ENCODE measurements at regions not wholly inside any gene's neighbourhood (a gene's known extent, or its start where the extent isn't known, plus 50 kb on each side); places are given as distances from the start of the nearest gene placed in this dataset.

DNA sequence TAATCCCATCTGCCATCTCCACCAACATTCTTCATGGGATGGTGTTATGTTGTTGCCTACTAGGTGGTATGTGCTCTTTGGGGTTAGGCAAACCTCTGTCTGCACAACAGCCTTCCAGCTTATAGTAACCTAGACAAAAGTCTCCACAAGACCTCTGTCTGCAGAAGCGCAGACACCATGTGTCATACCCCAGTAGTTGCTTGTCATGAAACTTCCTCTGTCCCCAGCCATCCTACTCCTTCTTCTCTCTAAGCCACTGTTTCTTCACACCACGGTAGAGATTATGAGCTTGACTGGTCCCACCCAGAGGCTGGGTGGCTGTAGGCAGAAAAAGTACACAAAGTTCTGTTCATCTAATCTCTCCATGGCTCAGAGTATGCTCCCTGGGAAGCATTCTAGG, 100.3 kb downstream of the MAF start:
- no peaks in the 10 kb centered on the region for H4K20me1 ChIP-seq (ENCODE audit: insufficient read depth, low read length)
- no peak overlapping the region for H4K5ac ChIP-seq (ENCODE audit: low read depth, low read length)
- TF ChIP-seq, protein P1, sequence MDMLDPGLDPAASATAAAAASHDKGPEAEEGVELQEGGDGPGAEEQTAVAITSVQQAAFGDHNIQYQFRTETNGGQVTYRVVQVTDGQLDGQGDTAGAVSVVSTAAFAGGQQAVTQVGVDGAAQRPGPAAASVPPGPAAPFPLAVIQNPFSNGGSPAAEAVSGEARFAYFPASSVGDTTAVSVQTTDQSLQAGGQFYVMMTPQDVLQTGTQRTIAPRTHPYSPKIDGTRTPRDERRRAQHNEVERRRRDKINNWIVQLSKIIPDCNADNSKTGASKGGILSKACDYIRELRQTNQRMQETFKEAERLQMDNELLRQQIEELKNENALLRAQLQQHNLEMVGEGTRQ (IDR thresholded peaks at IDR 0.05; ENCODE audit: low read depth, low read length): no peak
- TF ChIP-seq, protein P2, sequence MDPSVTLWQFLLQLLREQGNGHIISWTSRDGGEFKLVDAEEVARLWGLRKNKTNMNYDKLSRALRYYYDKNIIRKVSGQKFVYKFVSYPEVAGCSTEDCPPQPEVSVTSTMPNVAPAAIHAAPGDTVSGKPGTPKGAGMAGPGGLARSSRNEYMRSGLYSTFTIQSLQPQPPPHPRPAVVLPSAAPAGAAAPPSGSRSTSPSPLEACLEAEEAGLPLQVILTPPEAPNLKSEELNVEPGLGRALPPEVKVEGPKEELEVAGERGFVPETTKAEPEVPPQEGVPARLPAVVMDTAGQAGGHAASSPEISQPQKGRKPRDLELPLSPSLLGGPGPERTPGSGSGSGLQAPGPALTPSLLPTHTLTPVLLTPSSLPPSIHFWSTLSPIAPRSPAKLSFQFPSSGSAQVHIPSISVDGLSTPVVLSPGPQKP (IDR thresholded peaks at IDR 0.05; ENCODE audit: borderline replicate concordance, low read depth, low read length): no peak
- TF ChIP-seq BHLHE40 (IDR thresholded peaks at IDR 0.05; ENCODE audit: low read depth, low read length) (no peak), RAD21 (IDR thresholded peaks at IDR 0.05; ENCODE audit: low read length) (no peak), SMC3 (IDR thresholded peaks at IDR 0.05; ENCODE audit: low read depth, low read length) (no peak), MAFK (IDR thresholded peaks at IDR 0.05; ENCODE audit: low read depth, low read length) (no peak), MXI1 (IDR thresholded peaks at IDR 0.05; ENCODE audit: borderline replicate concordance, low read depth, low read length) (no peak), FOS (IDR thresholded peaks at IDR 0.05; ENCODE audit: low read depth, low read length) (no peak), POLR2A (IDR thresholded peaks at IDR 0.05; ENCODE audit: low read depth, low read length) (no peak), CEBPB (IDR thresholded peaks at IDR 0.05; ENCODE audit: low read depth, low read length) (no peak), CHD1 (IDR thresholded peaks at IDR 0.05; ENCODE audit: low read depth, low read length) (no peak), MAZ (IDR thresholded peaks at IDR 0.05; ENCODE audit: borderline replicate concordance, low read depth, low read length) (no peak), RFX5 (IDR thresholded peaks at IDR 0.05; ENCODE audit: low read depth, low read length) (no peak), RCOR1 (IDR thresholded peaks at IDR 0.05; ENCODE audit: insufficient replicate concordance, low read length) (no peak), NFE2L2 (IDR thresholded peaks at IDR 0.05; ENCODE audit: low read depth, low read length) (no peak)
- TF ChIP-seq, protein P3, sequence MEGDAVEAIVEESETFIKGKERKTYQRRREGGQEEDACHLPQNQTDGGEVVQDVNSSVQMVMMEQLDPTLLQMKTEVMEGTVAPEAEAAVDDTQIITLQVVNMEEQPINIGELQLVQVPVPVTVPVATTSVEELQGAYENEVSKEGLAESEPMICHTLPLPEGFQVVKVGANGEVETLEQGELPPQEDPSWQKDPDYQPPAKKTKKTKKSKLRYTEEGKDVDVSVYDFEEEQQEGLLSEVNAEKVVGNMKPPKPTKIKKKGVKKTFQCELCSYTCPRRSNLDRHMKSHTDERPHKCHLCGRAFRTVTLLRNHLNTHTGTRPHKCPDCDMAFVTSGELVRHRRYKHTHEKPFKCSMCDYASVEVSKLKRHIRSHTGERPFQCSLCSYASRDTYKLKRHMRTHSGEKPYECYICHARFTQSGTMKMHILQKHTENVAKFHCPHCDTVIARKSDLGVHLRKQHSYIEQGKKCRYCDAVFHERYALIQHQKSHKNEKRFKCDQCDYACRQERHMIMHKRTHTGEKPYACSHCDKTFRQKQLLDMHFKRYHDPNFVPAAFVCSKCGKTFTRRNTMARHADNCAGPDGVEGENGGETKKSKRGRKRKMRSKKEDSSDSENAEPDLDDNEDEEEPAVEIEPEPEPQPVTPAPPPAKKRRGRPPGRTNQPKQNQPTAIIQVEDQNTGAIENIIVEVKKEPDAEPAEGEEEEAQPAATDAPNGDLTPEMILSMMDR (conservative IDR thresholded peaks at IDR 0.05; ENCODE audit: low read depth, low read length): no peak
- no peak overlapping the region for H3K23ac ChIP-seq (ENCODE audit: low read depth, low read length)
- no peaks in the 10 kb centered on the region for H3K36me3 ChIP-seq (ENCODE audit: control insufficient read depth, insufficient read depth, low read length)
- H3K9me1 ChIP-seq (ENCODE audit: insufficient read depth, low read length): no peaks in the 10 kb centered on the region
- H3K4me2 ChIP-seq (ENCODE audit: low read depth, low read length): no peak overlapping the region
- H3K56ac ChIP-seq (ENCODE audit: extremely low read depth, insufficient read depth, low read length): no peak overlapping the region
- H4K8ac ChIP-seq (ENCODE audit: low read depth in 2 of 2, low read length in 2 of 2): no peak overlapping the region
- no peak overlapping the region for H2BK5ac ChIP-seq (ENCODE audit: low read depth, low read length, poor library complexity, severe bottlenecking)
- H3K4me1 ChIP-seq (ENCODE audit: control insufficient read depth, insufficient read depth, low read length): no peaks in the 10 kb centered on the region
- intact Hi-C loops (cut with micrococcal nuclease): no loop called here
- no peaks in the 10 kb centered on the region for H3K79me1 ChIP-seq (ENCODE audit: low read depth in 1 of 2, low read length in 2 of 2)
- in situ Hi-C loops (cut with MboI; ENCODE audit: low sequenced_read_pairs): no loop called here
- dilution Hi-C loops (cut with HindIII; ENCODE audit: low sequenced_read_pairs, unreplicated experiment): no loop called here
- BruUV-seq (replicated peaks): no TSS peak
- H2BK120ac ChIP-seq (ENCODE audit: low read depth, low read length): no peak overlapping the region
- DNase-seq: no peak
- no peak overlapping the region for H3K27ac ChIP-seq (ENCODE audit: insufficient read depth, low read length)
- no peak overlapping the region for H2AK9ac ChIP-seq (replicated peaks; ENCODE audit: low read depth, low read length, poor library complexity)
- H3K4ac ChIP-seq (ENCODE audit: low read depth, low read length): no peak overlapping the region
- no peak overlapping the region for H2BK15ac ChIP-seq (ENCODE audit: low read depth, low read length)
- no peak overlapping the region for H3K9ac ChIP-seq (ENCODE audit: low read depth, low read length)
- H3K9me3 ChIP-seq (ENCODE audit: control insufficient read depth, insufficient read depth, low read length): peaks cover 15% of the 10 kb centered on the region
- CTCF ChIA-PET: no interaction called here
- H3K27me3 ChIP-seq (ENCODE audit: control insufficient read depth, insufficient read depth, low read length): no peaks in the 10 kb centered on the region
- no peak for ATAC-seq (ENCODE audit: low read depth)
- no peak overlapping the region for H3K14ac ChIP-seq (replicated peaks; ENCODE audit: low read depth, low read length)
- H3K18ac ChIP-seq (ENCODE audit: low read depth, low read length): no peak overlapping the region
- H2AK5ac ChIP-seq (ENCODE audit: low read depth, low read length): no peak overlapping the region
- H3K4me3 ChIP-seq (ENCODE audit: insufficient read depth, low read depth, low read length): no peak overlapping the region
- POLR2A ChIA-PET (ENCODE audit: unreplicated experiment): no interaction called here
- H2AFZ ChIP-seq (replicated peaks; ENCODE audit: low read length, poor library complexity): no peak overlapping the region
- H2BK20ac ChIP-seq (ENCODE audit: low read depth, low read length): no peak overlapping the region
- H4K91ac ChIP-seq (ENCODE audit: insufficient read depth, low read depth, low read length): no peak overlapping the region
- WGBS, 2 experiments (ENCODE audit: extremely low coverage in 2 of 2, insufficient read length in 1 of 2): no CpG with 5 or more reads among the region's 2 CpGs
